ENCODE measurements at regions not wholly inside any gene's neighbourhood (a gene's known extent, or its start where the extent isn't known, plus 50 kb on each side); places are given as distances from the start of the nearest gene placed in this dataset.

DNA sequence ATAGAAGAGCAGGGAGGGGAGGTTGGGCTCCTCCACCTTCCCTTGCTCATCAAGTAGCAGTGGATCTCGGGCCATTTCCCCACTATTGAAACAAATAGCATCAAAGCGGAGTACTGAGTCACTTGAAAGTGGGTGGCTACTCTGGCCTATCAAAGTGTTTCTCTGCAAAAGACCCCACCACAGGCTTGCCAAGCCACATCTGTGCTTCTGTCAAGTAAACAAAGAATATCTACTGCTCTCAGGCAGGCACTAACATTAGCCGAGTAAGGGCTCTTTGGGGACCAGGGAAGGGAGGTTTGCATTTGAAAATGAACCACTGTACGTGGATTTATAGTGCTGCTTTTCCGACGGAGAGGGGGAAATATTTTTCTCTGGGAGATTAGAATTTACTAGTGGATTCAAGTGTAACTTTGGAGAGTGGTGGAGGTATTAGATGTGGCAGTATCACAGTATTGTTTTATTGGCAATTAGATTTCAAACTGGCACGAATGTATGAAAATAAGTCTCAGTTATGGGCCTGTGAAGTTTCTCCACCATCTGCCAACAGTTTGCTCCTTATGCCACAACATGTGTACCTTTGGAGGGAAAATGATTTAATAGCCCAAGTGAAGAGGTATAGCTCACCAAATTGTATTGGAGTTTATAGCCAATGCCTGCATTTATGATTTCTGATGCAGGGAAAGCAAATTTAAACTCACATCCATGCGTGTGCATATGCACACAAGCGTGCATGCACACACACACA lies 97.5 kb downstream of the RPS24 start:
- TF ChIP-seq, protein P1, sequence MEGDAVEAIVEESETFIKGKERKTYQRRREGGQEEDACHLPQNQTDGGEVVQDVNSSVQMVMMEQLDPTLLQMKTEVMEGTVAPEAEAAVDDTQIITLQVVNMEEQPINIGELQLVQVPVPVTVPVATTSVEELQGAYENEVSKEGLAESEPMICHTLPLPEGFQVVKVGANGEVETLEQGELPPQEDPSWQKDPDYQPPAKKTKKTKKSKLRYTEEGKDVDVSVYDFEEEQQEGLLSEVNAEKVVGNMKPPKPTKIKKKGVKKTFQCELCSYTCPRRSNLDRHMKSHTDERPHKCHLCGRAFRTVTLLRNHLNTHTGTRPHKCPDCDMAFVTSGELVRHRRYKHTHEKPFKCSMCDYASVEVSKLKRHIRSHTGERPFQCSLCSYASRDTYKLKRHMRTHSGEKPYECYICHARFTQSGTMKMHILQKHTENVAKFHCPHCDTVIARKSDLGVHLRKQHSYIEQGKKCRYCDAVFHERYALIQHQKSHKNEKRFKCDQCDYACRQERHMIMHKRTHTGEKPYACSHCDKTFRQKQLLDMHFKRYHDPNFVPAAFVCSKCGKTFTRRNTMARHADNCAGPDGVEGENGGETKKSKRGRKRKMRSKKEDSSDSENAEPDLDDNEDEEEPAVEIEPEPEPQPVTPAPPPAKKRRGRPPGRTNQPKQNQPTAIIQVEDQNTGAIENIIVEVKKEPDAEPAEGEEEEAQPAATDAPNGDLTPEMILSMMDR (IDR thresholded peaks at IDR 0.05): no peak
- no peak for TF ChIP-seq POLR2A (IDR thresholded peaks at IDR 0.05)
- TF ChIP-seq POLR2AphosphoS5 (IDR thresholded peaks at IDR 0.05): no peak

All from suprapubic skin (tissue), 4 donors.